Osteoblast (primary cell): ENCODE measurements at regions not wholly inside any gene's neighbourhood (a gene's known extent, or its start where the extent isn't known, plus 50 kb on each side); places are given as distances from the start of the nearest gene placed in this dataset.
A peak's percentile ranks its signal among the peaks of the same experiment; 100 is the strongest.

Experiments
- DNase-seq: peaks from one replicate; pipeline ENCODE4 v3.0.0; 2011; ENCODE audit warnings: low spot score, mixed read lengths; ENCODE audit not compliant: insufficient read length; ENCODE audit errors: missing footprints
- H2AFZ ChIP-seq: 2 replicates; pipeline ENCODE4 v1.6.0; 2011; ENCODE audit warnings: mild to moderate bottlenecking, low read length
- H3K27ac ChIP-seq: 2 replicates; pipeline ENCODE4 v1.5.1; 2011; ENCODE audit warnings: mild to moderate bottlenecking, low read depth, low read length, moderate library complexity
- H3K27me3 ChIP-seq: 2 replicates; pipeline ENCODE4 v1.6.0; 2012; ENCODE audit warnings: mild to moderate bottlenecking, control low read depth, inconsistent platforms, low read length, moderate library complexity; ENCODE audit not compliant: insufficient read depth
- H3K36me3 ChIP-seq: 2 replicates; pipeline ENCODE4 v1.5.1; 2011; ENCODE audit warnings: mild to moderate bottlenecking, low read length, control low read depth, moderate library complexity; ENCODE audit not compliant: insufficient read depth
- H3K4me1 ChIP-seq: 2 replicates; pipeline ENCODE4 v1.5.1; 2011; ENCODE audit warnings: mild to moderate bottlenecking, low read length, control low read depth, moderate library complexity; ENCODE audit not compliant: insufficient read depth
- H3K4me2 ChIP-seq: 2 replicates; pipeline ENCODE4 v1.6.0; 2011; ENCODE audit warnings: mild to moderate bottlenecking, low read length; ENCODE audit not compliant: insufficient read depth
- H3K4me3 ChIP-seq: fragments of 200-600 bp; sonication (generic); 3 replicates; pipeline ENCODE4 v1.5.1; 2012; ENCODE audit warnings: mild to moderate bottlenecking, low read length, inconsistent platforms; ENCODE audit not compliant: insufficient read depth
- H3K79me2 ChIP-seq: 2 replicates; pipeline ENCODE4 v1.6.0; 2012; ENCODE audit warnings: mild to moderate bottlenecking, low read length, control low read depth, inconsistent platforms; ENCODE audit not compliant: insufficient read depth
- H3K9me3 ChIP-seq: 2 replicates; pipeline ENCODE4 v1.5.1; 2011; ENCODE audit warnings: low read depth, low read length, control low read depth
- H4K20me1 ChIP-seq: 2 replicates; pipeline ENCODE4 v1.6.0; 2012; ENCODE audit warnings: mild to moderate bottlenecking, low read length, control low read depth; ENCODE audit not compliant: insufficient read depth
- TF ChIP-seq, protein P1 (sequence below): IDR thresholded peaks from 2 replicates; pipeline ENCODE4 v1.5.1; 2011; ENCODE audit warnings: mild to moderate bottlenecking, low read depth, low read length, moderate library complexity; ENCODE audit errors: extremely low read depth

DNA sequence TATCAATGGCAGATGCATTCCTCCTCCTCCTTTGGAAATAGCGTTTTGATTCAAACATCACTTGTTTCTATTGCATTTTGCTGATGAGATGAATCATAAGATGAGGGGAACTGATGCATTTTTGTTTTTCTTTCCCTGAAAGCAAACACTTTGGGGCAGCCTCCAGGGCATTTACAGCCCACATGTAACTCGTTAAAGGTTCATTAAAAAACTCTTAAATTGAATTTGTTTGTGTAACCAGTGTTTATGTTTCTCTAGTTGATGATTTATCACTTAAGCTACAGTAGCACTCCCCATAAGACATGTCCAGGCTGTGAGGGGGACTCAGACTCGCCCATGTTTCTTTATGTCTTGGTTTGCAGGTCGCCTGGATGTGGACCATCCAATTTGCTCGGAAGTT, 246.1 kb upstream of the ANKH start:
- Histone ChIP-seq H3K27me3 (peaks cover 5% of the 10 kb centered on the region), H3K4me3 (no peak overlapping the region), H3K27ac (no peak overlapping the region), H3K36me3 (no peaks in the 10 kb centered on the region), H2AFZ (no peak overlapping the region), H3K79me2 (no peaks in the 10 kb centered on the region), H4K20me1 (no peaks in the 10 kb centered on the region), H3K9me3 (no peaks in the 10 kb centered on the region), H3K4me2 (no peak overlapping the region), H3K4me1 (no peaks in the 10 kb centered on the region)
- no peak for DNase-seq
- TF ChIP-seq, protein P1, sequence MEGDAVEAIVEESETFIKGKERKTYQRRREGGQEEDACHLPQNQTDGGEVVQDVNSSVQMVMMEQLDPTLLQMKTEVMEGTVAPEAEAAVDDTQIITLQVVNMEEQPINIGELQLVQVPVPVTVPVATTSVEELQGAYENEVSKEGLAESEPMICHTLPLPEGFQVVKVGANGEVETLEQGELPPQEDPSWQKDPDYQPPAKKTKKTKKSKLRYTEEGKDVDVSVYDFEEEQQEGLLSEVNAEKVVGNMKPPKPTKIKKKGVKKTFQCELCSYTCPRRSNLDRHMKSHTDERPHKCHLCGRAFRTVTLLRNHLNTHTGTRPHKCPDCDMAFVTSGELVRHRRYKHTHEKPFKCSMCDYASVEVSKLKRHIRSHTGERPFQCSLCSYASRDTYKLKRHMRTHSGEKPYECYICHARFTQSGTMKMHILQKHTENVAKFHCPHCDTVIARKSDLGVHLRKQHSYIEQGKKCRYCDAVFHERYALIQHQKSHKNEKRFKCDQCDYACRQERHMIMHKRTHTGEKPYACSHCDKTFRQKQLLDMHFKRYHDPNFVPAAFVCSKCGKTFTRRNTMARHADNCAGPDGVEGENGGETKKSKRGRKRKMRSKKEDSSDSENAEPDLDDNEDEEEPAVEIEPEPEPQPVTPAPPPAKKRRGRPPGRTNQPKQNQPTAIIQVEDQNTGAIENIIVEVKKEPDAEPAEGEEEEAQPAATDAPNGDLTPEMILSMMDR, result no peak

DNA sequence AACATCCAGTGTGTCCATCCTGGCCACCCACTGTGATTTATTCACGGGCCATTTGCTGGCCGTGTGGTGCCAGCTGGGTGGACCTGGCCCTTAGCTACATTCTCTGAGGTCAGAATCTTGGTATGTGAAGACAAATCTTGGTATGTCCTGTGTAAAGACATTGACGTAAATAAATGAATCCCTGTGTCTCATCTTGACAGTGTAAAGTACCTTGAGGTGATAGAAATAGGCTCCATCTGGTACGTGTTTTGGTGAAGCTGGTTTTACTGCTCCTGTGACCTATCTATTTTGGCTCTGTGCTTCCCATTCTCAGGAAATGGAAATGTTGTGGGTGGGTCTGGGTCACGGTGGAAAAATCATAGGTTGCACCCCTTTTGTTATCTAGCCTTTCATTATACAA, 245.4 kb upstream of the ANKH start:
- Histone ChIP-seq H3K27me3 (peaks cover 5% of the 10 kb centered on the region), H2AFZ (no peak overlapping the region), H3K4me3 (no peak overlapping the region), H3K27ac (no peak overlapping the region), H3K79me2 (no peaks in the 10 kb centered on the region), H3K4me2 (no peak overlapping the region), H3K9me3 (no peaks in the 10 kb centered on the region), H3K36me3 (no peaks in the 10 kb centered on the region), H4K20me1 (no peaks in the 10 kb centered on the region), H3K4me1 (no peaks in the 10 kb centered on the region)
- DNase-seq, result no peak
- TF ChIP-seq, protein P1, result no peak

GRCh38 chr5:15106530-15107283, 235.1 kb upstream of the ANKH start:
- DNase-seq, result no peak
- Histone ChIP-seq H3K4me2 (no peak overlapping the region), H3K27ac (no peak overlapping the region), H2AFZ (no peak overlapping the region), H3K79me2 (no peaks in the 10 kb centered on the region), H4K20me1 (no peaks in the 10 kb centered on the region), H3K9me3 (no peaks in the 10 kb centered on the region), H3K4me3 (no peak overlapping the region), H3K27me3 (no peaks in the 10 kb centered on the region), H3K4me1 (no peaks in the 10 kb centered on the region), H3K36me3 (no peaks in the 10 kb centered on the region)
- TF ChIP-seq, protein P1, result no peak

GRCh38 chr5:15105799-15106393, 234.3 kb upstream of the ANKH start:
- H3K4me1 ChIP-seq, result no peaks in the 10 kb centered on the region
- H2AFZ ChIP-seq, result no peak overlapping the region
- no peak overlapping the region for H3K4me2 ChIP-seq
- H3K27me3 ChIP-seq, result no peaks in the 10 kb centered on the region
- H3K9me3 ChIP-seq, result no peaks in the 10 kb centered on the region
- TF ChIP-seq, protein P1, result peak; percentile 84
- no peaks in the 10 kb centered on the region for H3K36me3 ChIP-seq
- no peak overlapping the region for H3K4me3 ChIP-seq
- DNase-seq, result peak; percentile 86
- no peak overlapping the region for H3K27ac ChIP-seq
- no peaks in the 10 kb centered on the region for H4K20me1 ChIP-seq
- H3K79me2 ChIP-seq, result no peaks in the 10 kb centered on the region
